GM23248 (cell line): ENCODE measurements at regions not wholly inside any gene's neighbourhood (a gene's known extent, or its start where the extent isn't known, plus 50 kb on each side); places are given as distances from the start of the nearest gene placed in this dataset.

Experiments
- DNase-seq: peaks from one replicate; pipeline ENCODE4 v3.0.0-alpha.2; 2015
- H2AFZ ChIP-seq: fragments of 200-600 bp; sonication (generic); 2 replicates; pipeline ENCODE4 v1.6.1; 2016; ENCODE audit warnings: antibody characterized with exemption
- H3F3A ChIP-seq: fragments of 200-600 bp; sonication (generic); 2 replicates; pipeline ENCODE4 v1.6.1; 2016; ENCODE audit warnings: mild to moderate bottlenecking, antibody characterized with exemption, mixed run types; ENCODE audit not compliant: insufficient read depth
- H3K27ac ChIP-seq: fragments of 200-600 bp; sonication (generic); 2 replicates; pipeline ENCODE4 v1.5.1; 2016; ENCODE audit warnings: mild to moderate bottlenecking
- H3K27me3 ChIP-seq: fragments of 200-600 bp; sonication (generic); replicated peaks from 2 replicates; pipeline ENCODE4 v1.6.1; 2016; ENCODE audit warnings: mild to moderate bottlenecking; ENCODE audit not compliant: insufficient read depth
- H3K36me3 ChIP-seq: fragments of 200-600 bp; sonication (generic); 2 replicates; pipeline ENCODE4 v1.6.1; 2016; ENCODE audit warnings: low read depth, mild to moderate bottlenecking
- H3K4me1 ChIP-seq: fragments of 200-600 bp; sonication (generic); 2 replicates; pipeline ENCODE4 v1.6.1; 2016; ENCODE audit warnings: mild to moderate bottlenecking; ENCODE audit not compliant: insufficient read depth
- H3K4me2 ChIP-seq: fragments of 200-600 bp; sonication (generic); one replicate; pipeline ENCODE4 v1.6.1; 2016; ENCODE audit warnings: mild to moderate bottlenecking; ENCODE audit not compliant: unreplicated experiment
- H3K4me3 ChIP-seq: fragments of 200-600 bp; sonication (generic); 2 replicates; pipeline ENCODE4 v1.5.1; 2016; ENCODE audit warnings: mild to moderate bottlenecking
- H3K79me2 ChIP-seq: fragments of 200-600 bp; sonication (generic); 2 replicates; pipeline ENCODE4 v1.6.1; 2016; ENCODE audit warnings: mild to moderate bottlenecking; ENCODE audit not compliant: insufficient read depth
- H3K9ac ChIP-seq: fragments of 200-600 bp; sonication (generic); 2 replicates; pipeline ENCODE4 v1.6.1; 2016; ENCODE audit warnings: mild to moderate bottlenecking
- H3K9me2 ChIP-seq: fragments of 200-600 bp; sonication (generic); 2 replicates; pipeline ENCODE4 v1.6.1; 2016; ENCODE audit warnings: mixed run types, mild to moderate bottlenecking, moderate library complexity; ENCODE audit not compliant: insufficient read depth
- H3K9me3 ChIP-seq: fragments of 200-600 bp; sonication (generic); one replicate; pipeline ENCODE4 v1.6.1; 2017; ENCODE audit warnings: low read depth
- H4K20me1 ChIP-seq: fragments of 200-600 bp; sonication (generic); 2 replicates; pipeline ENCODE4 v1.6.0; 2016; ENCODE audit not compliant: insufficient read depth
- EZH2 ChIP-seq: fragments of 200-600 bp; sonication (generic); IDR thresholded peaks from 2 replicates; pipeline ENCODE4 v1.6.1; 2018; ENCODE audit warnings: antibody characterized with exemption, mild to moderate bottlenecking; ENCODE audit not compliant: insufficient read depth, poor library complexity, severe bottlenecking
- EZH2phosphoT487 ChIP-seq: fragments of 200-600 bp; sonication (generic); IDR thresholded peaks from 2 replicates; pipeline ENCODE4 v1.6.1; 2018; ENCODE audit warnings: antibody characterized with exemption, moderate library complexity, mild to moderate bottlenecking, low read depth; ENCODE audit not compliant: insufficient read depth
- WGBS, 2 experiments: methylation state at CpG; one replicate each; pipeline ENCODE4 v1.1.6; 2015 to 2017; ENCODE audit warnings: low lambda C conversion rate in 2 of 2, low coverage in 1 of 2; ENCODE audit errors: missing lambda C conversion rate in 2 of 2; 5-methylcytosine and 5-hydroxymethylcytosine counted together
- in situ Hi-C: fragments of 300-500 bp; cut with MboI; formaldehyde crosslinking; loops from 2 replicates; pipeline ENCODE4 v1.15.0; 2020

GRCh38 chr5:28862860-28863196, 1824.4 kb upstream of the CDH9 start:
- Histone ChIP-seq H3K79me2 (no peaks in the 10 kb centered on the region), H2AFZ (no peak overlapping the region), H3K9ac (no peak overlapping the region), H3K27me3 (no peaks in the 10 kb centered on the region), H3K4me3 (no peak overlapping the region), H3K4me2 (no peak overlapping the region), H3K27ac (no peak overlapping the region), H3K4me1 (no peaks in the 10 kb centered on the region), H3K36me3 (no peaks in the 10 kb centered on the region), H3F3A (no peaks in the 10 kb centered on the region), H3K9me3 (peaks cover 3% of the 10 kb centered on the region), H3K9me2 (no peaks in the 10 kb centered on the region), H4K20me1 (no peaks in the 10 kb centered on the region)
- TF ChIP-seq EZH2 = no peak
- no peak for TF ChIP-seq EZH2phosphoT487
- WGBS, 2 experiments = 4 to 16% methylated on average over 1 of the region's 1 CpG
- in situ Hi-C loops = no loop called here
- no peak for DNase-seq

- H3K9ac ChIP-seq = no peak overlapping the region
- no peaks in the 10 kb centered on the region for H4K20me1 ChIP-seq
- peaks cover 3% of the 10 kb centered on the region for H3K9me3 ChIP-seq
- no peaks in the 10 kb centered on the region for H3K9me2 ChIP-seq
- TF ChIP-seq EZH2 = no peak
- no peak for TF ChIP-seq EZH2phosphoT487
- no peaks in the 10 kb centered on the region for H3K36me3 ChIP-seq
- H3F3A ChIP-seq = no peaks in the 10 kb centered on the region
- H3K27me3 ChIP-seq = no peaks in the 10 kb centered on the region
- H2AFZ ChIP-seq = no peak overlapping the region
- H3K4me3 ChIP-seq = no peak overlapping the region
- in situ Hi-C loops = no loop called here
- H3K4me1 ChIP-seq = no peaks in the 10 kb centered on the region
- H3K79me2 ChIP-seq = no peaks in the 10 kb centered on the region
- H3K4me2 ChIP-seq = no peak overlapping the region
- DNase-seq = no peak
- H3K27ac ChIP-seq = no peak overlapping the region
- 39 to 42% methylated on average over 12 of the region's 12 CpGs for WGBS, 2 experiments
These were observed 1823.9 kb upstream of the CDH9 start for GRCh38 chr5:28862137-28862859.

- no peak overlapping the region for H3K4me2 ChIP-seq
- H2AFZ ChIP-seq = no peak overlapping the region
- no peak for DNase-seq
- no peaks in the 10 kb centered on the region for H3K36me3 ChIP-seq
- 0 to 12% methylated on average over 1 of the region's 1 CpG for WGBS, 2 experiments
- no peaks in the 10 kb centered on the region for H3F3A ChIP-seq
- no peaks in the 10 kb centered on the region for H3K9me3 ChIP-seq
- in situ Hi-C loops = no loop called here
- H4K20me1 ChIP-seq = no peaks in the 10 kb centered on the region
- no peak overlapping the region for H3K27ac ChIP-seq
- H3K79me2 ChIP-seq = no peaks in the 10 kb centered on the region
- no peaks in the 10 kb centered on the region for H3K4me1 ChIP-seq
- H3K9me2 ChIP-seq = no peaks in the 10 kb centered on the region
- H3K9ac ChIP-seq = no peak overlapping the region
- H3K27me3 ChIP-seq = no peaks in the 10 kb centered on the region
- H3K4me3 ChIP-seq = no peak overlapping the region
- TF ChIP-seq EZH2phosphoT487 = no peak
- TF ChIP-seq EZH2 = no peak
These were observed 1817.2 kb upstream of the CDH9 start for GRCh38 chr5:28855626-28856025.

GRCh38 chr5:28850320-28850921, 1812.0 kb upstream of the CDH9 start:
- TF ChIP-seq EZH2phosphoT487 = no peak
- no peak for TF ChIP-seq EZH2

GRCh38 chr5:28831042-28831441, 1792.7 kb upstream of the CDH9 start:
- Histone ChIP-seq H3K4me3 (no peak overlapping the region), H3K79me2 (no peaks in the 10 kb centered on the region), H2AFZ (no peak overlapping the region), H3K36me3 (no peaks in the 10 kb centered on the region), H3F3A (no peaks in the 10 kb centered on the region), H3K9ac (no peak overlapping the region), H4K20me1 (no peaks in the 10 kb centered on the region), H3K27me3 (no peaks in the 10 kb centered on the region), H3K27ac (no peak overlapping the region), H3K9me3 (no peaks in the 10 kb centered on the region), H3K4me2 (no peak overlapping the region), H3K4me1 (no peaks in the 10 kb centered on the region), H3K9me2 (no peaks in the 10 kb centered on the region)
- in situ Hi-C loops = no loop called here
- whole genome bisulfite sequencing, 2 experiments = 15 to 16% methylated on average over 4 of the region's 4 CpGs
- DNase-seq = no peak
- TF ChIP-seq EZH2 = no peak
- no peak for TF ChIP-seq EZH2phosphoT487

More at GRCh38 chr5:28850320-28850921, 1812.0 kb upstream of the CDH9 start:
- H3K36me3 ChIP-seq = no peaks in the 10 kb centered on the region
- no peak overlapping the region for H3K4me3 ChIP-seq
- WGBS, 2 experiments = 45 to 52% methylated on average over 13 of the region's 13 CpGs
- H3K4me1 ChIP-seq = no peaks in the 10 kb centered on the region
- H3K79me2 ChIP-seq = no peaks in the 10 kb centered on the region
- H3K9me3 ChIP-seq = no peaks in the 10 kb centered on the region
- H3K27ac ChIP-seq = no peak overlapping the region
- no peaks in the 10 kb centered on the region for H4K20me1 ChIP-seq
- H3K27me3 ChIP-seq = no peaks in the 10 kb centered on the region
- no peak for DNase-seq
- no peaks in the 10 kb centered on the region for H3K9me2 ChIP-seq
- in situ Hi-C loops = no loop called here
- H3K4me2 ChIP-seq = no peak overlapping the region
- H3F3A ChIP-seq = no peaks in the 10 kb centered on the region
- no peak overlapping the region for H3K9ac ChIP-seq
- H2AFZ ChIP-seq = no peak overlapping the region
